Esophagus muscularis mucosa (tissue), 4 donors: ENCODE measurements at regions not wholly inside any gene's neighbourhood (a gene's known extent, or its start where the extent isn't known, plus 50 kb on each side); places are given as distances from the start of the nearest gene placed in this dataset.

Experiments used
- CTCF ChIP-seq, 3 experiments: fragments of 200-600 bp in 2 of 3; fragments of 450-650 bp in 1 of 3; sonication (generic) in 2 of 3; IDR thresholded peaks; one replicate each; pipeline ENCODE4 v1.5.1; 2017 to 2019; ENCODE audit warnings: antibody characterized with exemption in 3 of 3, mild to moderate bottlenecking in 2 of 3, moderate library complexity in 1 of 3
- EP300 ChIP-seq: sonication (generic); formaldehyde crosslinking; IDR thresholded peaks from one replicate; pipeline ENCODE4 v1.6.1; 2017; ENCODE audit warnings: antibody characterized with exemption
- POLR2A ChIP-seq: fragments of 450-650 bp; IDR thresholded peaks from one replicate; pipeline ENCODE4 v1.6.1; 2017; ENCODE audit warnings: antibody characterized with exemption, moderate library complexity, mild to moderate bottlenecking, low read depth
- POLR2AphosphoS5 ChIP-seq, 2 donors: sonication (generic); formaldehyde crosslinking; IDR thresholded peaks; one replicate each; pipeline ENCODE4 v1.6.1; 2017; ENCODE audit warnings: antibody characterized with exemption in 2 of 2

DNA sequence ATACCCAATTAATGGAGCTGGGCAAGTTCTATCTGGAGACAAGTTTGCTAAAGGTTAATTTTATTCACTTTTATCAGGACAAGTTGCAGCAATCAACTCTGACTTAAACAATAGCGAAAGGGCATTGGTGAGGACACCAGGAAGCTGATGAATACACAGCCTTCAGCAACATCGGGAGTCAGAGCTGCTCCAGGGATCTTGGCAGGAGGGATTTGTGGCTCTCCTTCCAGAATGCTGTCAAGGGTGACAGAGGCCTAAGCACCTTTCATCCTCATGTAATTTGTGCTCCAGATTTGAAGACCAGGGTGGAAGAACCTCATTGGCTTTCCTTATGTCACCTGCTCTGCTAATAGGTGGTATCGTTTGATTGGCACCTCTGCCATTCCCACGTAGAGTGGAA lies 485.6 kb downstream of the NPIPA7 start:
- TF ChIP-seq CTCF (IDR thresholded peaks at IDR 0.05): no peak
- TF ChIP-seq POLR2A: no peak
- TF ChIP-seq EP300: no peak
- no peak for TF ChIP-seq POLR2AphosphoS5 (IDR thresholded peaks at IDR 0.05)
